PFSK-1 (cell line): ENCODE measurements at regions not wholly inside any gene's neighbourhood (a gene's known extent, or its start where the extent isn't known, plus 50 kb on each side); places are given as distances from the start of the nearest gene placed in this dataset.

Source experiments
- FOXP2 ChIP-seq: optimal IDR thresholded peaks from 2 replicates; pipeline ENCODE3; 2011; ENCODE audit warnings: borderline replicate concordance, control low read depth, inconsistent platforms; ENCODE audit not compliant: insufficient read depth; ENCODE audit errors: extremely low read length, extremely low read depth
- POLR2AphosphoS5 ChIP-seq: IDR thresholded peaks from 2 replicates; pipeline ENCODE4 v1.6.1; 2012; ENCODE audit warnings: low read depth, mild to moderate bottlenecking, control low read depth, low read length, moderate library complexity
- REST ChIP-seq, 2 experiments: IDR thresholded peaks; 2 replicates each; pipeline versions ENCODE4 v1.6.1 to v1.8.0; 2011 to 2012; ENCODE audit warnings: low read depth in 2 of 2, low read length in 2 of 2, control low read depth in 1 of 2, inconsistent platforms in 1 of 2, mild to moderate bottlenecking in 1 of 2, moderate library complexity in 1 of 2; ENCODE audit not compliant: insufficient read depth in 1 of 2
- SIN3A ChIP-seq: IDR thresholded peaks from 2 replicates; pipeline ENCODE4 v1.6.1; 2012; ENCODE audit warnings: mild to moderate bottlenecking, low read length, moderate library complexity, borderline replicate concordance; ENCODE audit not compliant: insufficient read depth
- TAF1 ChIP-seq: IDR thresholded peaks from 2 replicates; pipeline ENCODE4 v1.6.1; 2012; ENCODE audit warnings: low read length, control low read depth, borderline replicate concordance; ENCODE audit not compliant: insufficient read depth

- no peak for TF ChIP-seq SIN3A
- TF ChIP-seq FOXP2: no peak
- no peak for TF ChIP-seq REST (IDR thresholded peaks at IDR 0.05; ENCODE audit: insufficient read depth in 1 of 2, low read depth in 2 of 2, low read length in 2 of 2)
- no peak for TF ChIP-seq TAF1
- TF ChIP-seq POLR2AphosphoS5: no peak
Observed at GRCh38 chr18:3350021-3350420, 88.1 kb downstream of the MYL12B start.

- no peak for TF ChIP-seq SIN3A
- TF ChIP-seq FOXP2: no peak
- no peak for TF ChIP-seq TAF1
- no peak for TF ChIP-seq POLR2AphosphoS5
- no peak for TF ChIP-seq REST (IDR thresholded peaks at IDR 0.05; ENCODE audit: insufficient read depth in 1 of 2, low read depth in 2 of 2, low read length in 2 of 2)
Observed at GRCh38 chr18:3350566-3351527, 88.9 kb downstream of the MYL12B start.

GRCh38 chr18:3354506-3354905 lies 92.6 kb downstream of the MYL12B start:
- TF ChIP-seq TAF1 (no peak), REST (IDR thresholded peaks at IDR 0.05; ENCODE audit: insufficient read depth in 1 of 2, low read depth in 2 of 2, low read length in 2 of 2) (no peak), SIN3A (no peak), POLR2AphosphoS5 (no peak), FOXP2 (no peak)

GRCh38 chr18:3356614-3357013 lies 93.4 kb upstream of the TGIF1 start:
- TF ChIP-seq TAF1 (no peak), SIN3A (no peak), FOXP2 (no peak), REST (IDR thresholded peaks at IDR 0.05; ENCODE audit: insufficient read depth in 1 of 2, low read depth in 2 of 2, low read length in 2 of 2) (no peak), POLR2AphosphoS5 (no peak)
